GM12878 (cell line): ENCODE measurements at regions not wholly inside any gene's neighbourhood (a gene's known extent, or its start where the extent isn't known, plus 50 kb on each side); places are given as distances from the start of the nearest gene placed in this dataset.

ENCODE experiments used
- ATAC-seq: fragments of 200-7000 bp; cut with Tn5 transposase; 3 replicates; pipeline ENCODE4 v1.9.1; 2020; ENCODE audit warnings: mild to moderate bottlenecking, moderate library complexity
- BruUV-seq: library from RNA; stranded (reverse); fragments of 400-500 nt; replicated peaks from 2 replicates; lab custom pipeline; 2021; lab: Mats Ljungman, UMichigan
- CTCF ChIA-PET: fragments of 300-600 bp; sonication (Branson Sonifier 250); formaldehyde crosslinking; extraction: SDS; loops from one replicate; lab custom pipeline; 2021; ENCODE audit warnings: inconsistent platforms; lab: Yijun Ruan, JAX
- POLR2A ChIA-PET: fragments of 350-600 bp; formaldehyde crosslinking; extraction: SDS; loops from one replicate; lab custom pipeline; 2021; ENCODE audit warnings: inconsistent platforms; lab: Charles Lee
- RAD21 ChIA-PET: fragments of 300-600 bp; sonication (Branson Sonifier 250); formaldehyde crosslinking; loops from one replicate; lab custom pipeline; 2023; ENCODE audit warnings: antibody characterized with exemption; ENCODE audit not compliant: unreplicated experiment; lab: Charles Lee
- SMC1A ChIA-PET: fragments of 300-600 bp; sonication (Branson Sonifier 250); formaldehyde crosslinking; loops from one replicate; lab custom pipeline; 2023; ENCODE audit not compliant: unreplicated experiment, uncharacterized antibody; lab: Charles Lee
- DNase-seq: peaks from one replicate; pipeline ENCODE4 v3.0.0-alpha.2; 2011; ENCODE audit warnings: low read depth, low spot score
- FAIRE-seq: peaks from 3 replicates; lab custom pipeline; 2011; peaks lifted over from hg19 to GRCh38; lab: Jason Lieb, UNC
- H2AFZ ChIP-seq: 2 replicates; pipeline ENCODE4 v1.6.0; 2011; ENCODE audit warnings: low read depth, low read length, control low read depth; ENCODE audit not compliant: control insufficient read depth
- H3K27ac ChIP-seq: 2 replicates; pipeline ENCODE4 v1.5.1; 2011; ENCODE audit warnings: control low read depth; ENCODE audit not compliant: control insufficient read depth, insufficient read depth
- H3K27me3 ChIP-seq, 2 experiments: replicated peaks in 1 of 2; 2 replicates each; pipeline versions ENCODE4 v1.6.0 to v1.6.1; 2011; ENCODE audit warnings: low read length in 1 of 2; ENCODE audit not compliant: control insufficient read depth in 2 of 2, insufficient read depth in 2 of 2
- H3K36me3 ChIP-seq, 2 experiments: 2 replicates each; pipeline ENCODE4 v1.5.1; 2011; ENCODE audit warnings: low read length in 1 of 2; ENCODE audit not compliant: control insufficient read depth in 2 of 2, insufficient read depth in 2 of 2
- H3K4me1 ChIP-seq: 2 replicates; pipeline ENCODE4 v1.6.1; 2011; ENCODE audit warnings: mild to moderate bottlenecking, low read length, moderate library complexity, mixed read lengths; ENCODE audit not compliant: control insufficient read depth, insufficient read depth
- H3K4me2 ChIP-seq: 2 replicates; pipeline ENCODE4 v1.6.0; 2011; ENCODE audit warnings: control low read depth; ENCODE audit not compliant: control insufficient read depth, insufficient read depth
- H3K4me3 ChIP-seq: fragments of 200-600 bp; sonication (generic); 2 replicates; pipeline ENCODE4 v1.5.1; 2016
- H3K79me2 ChIP-seq: 2 replicates; pipeline ENCODE4 v1.6.0; 2011; ENCODE audit warnings: low read length; ENCODE audit not compliant: control insufficient read depth, insufficient read depth
- H3K9ac ChIP-seq: 2 replicates; pipeline ENCODE4 v1.8.0; 2011; ENCODE audit warnings: low read length, control low read depth, mixed read lengths; ENCODE audit not compliant: control insufficient read depth, insufficient read depth
- H3K9me3 ChIP-seq: replicated peaks from 3 replicates; pipeline ENCODE4 v1.5.1; 2011; ENCODE audit warnings: mild to moderate bottlenecking, low read length; ENCODE audit not compliant: control insufficient read depth, insufficient read depth
- H4K20me1 ChIP-seq: 2 replicates; pipeline ENCODE4 v1.6.0; 2011; ENCODE audit not compliant: control insufficient read depth, insufficient read depth
- CHD1 ChIP-seq: IDR thresholded peaks from 2 replicates; pipeline ENCODE4 v1.6.1; 2012; ENCODE audit warnings: low read depth, low read length, improper control_type of control experiment
- DPF2 ChIP-seq: fragments of 450-650 bp; IDR thresholded peaks from 2 replicates; pipeline ENCODE4 v1.6.1; 2017; ENCODE audit warnings: mild to moderate bottlenecking
- EED ChIP-seq: sonication (generic); IDR thresholded peaks from 2 replicates; pipeline ENCODE4 v1.6.1; 2016; ENCODE audit warnings: antibody characterized with exemption, low read depth
- EP300 ChIP-seq, 2 experiments: fragments of 150-350 bp in 1 of 2; IDR thresholded peaks; 2 replicates each; pipeline ENCODE4 v1.6.1; 2011 to 2012; ENCODE audit warnings: low read depth in 2 of 2, low read length in 2 of 2, borderline replicate concordance in 1 of 2, improper control_type of control experiment in 1 of 2, inconsistent platforms in 1 of 2; ENCODE audit not compliant: control insufficient read depth in 1 of 2
- FOXK2 ChIP-seq: fragments of 450-650 bp; IDR thresholded peaks from 2 replicates; pipeline ENCODE4 v1.6.1; 2017; ENCODE audit warnings: mild to moderate bottlenecking, moderate library complexity
- MEF2B ChIP-seq: fragments of 450-650 bp; IDR thresholded peaks from 2 replicates; pipeline ENCODE4 v1.6.1; 2018; ENCODE audit warnings: mild to moderate bottlenecking, moderate library complexity; ENCODE audit not compliant: partially characterized antibody, poor library complexity, severe bottlenecking
- MTA2 ChIP-seq: fragments of 450-650 bp; IDR thresholded peaks from 2 replicates; pipeline ENCODE4 v1.6.1; 2016; ENCODE audit warnings: low read depth, mild to moderate bottlenecking, moderate library complexity
- MYB ChIP-seq: fragments of 150-350 bp; IDR thresholded peaks from 2 replicates; pipeline ENCODE4 v1.6.1; 2014; ENCODE audit warnings: mild to moderate bottlenecking, low read depth, low read length, borderline replicate concordance
- NR2F1 ChIP-seq: fragments of 450-650 bp; conservative IDR thresholded peaks from 2 replicates; pipeline ENCODE4 v1.6.1; 2017; ENCODE audit warnings: mild to moderate bottlenecking
- RB1 ChIP-seq: fragments of 450-650 bp; formaldehyde crosslinking; IDR thresholded peaks from 2 replicates; pipeline ENCODE4 v1.6.1; 2017; ENCODE audit warnings: mild to moderate bottlenecking, borderline replicate concordance
- SMAD1 ChIP-seq: fragments of 450-650 bp; IDR thresholded peaks from 2 replicates; pipeline ENCODE4 v1.6.1; 2018; ENCODE audit warnings: mild to moderate bottlenecking, low read depth; ENCODE audit not compliant: partially characterized antibody
- SRF ChIP-seq, 2 experiments: IDR thresholded peaks; 2 replicates each; pipeline ENCODE4 v1.6.1; 2011; ENCODE audit warnings: low read depth in 2 of 2, low read length in 2 of 2, mild to moderate bottlenecking in 1 of 2, moderate library complexity in 1 of 2
- TARDBP ChIP-seq: IDR thresholded peaks from 2 replicates; pipeline ENCODE4 v1.6.1; 2016; ENCODE audit warnings: borderline replicate concordance
- YY1 ChIP-seq: IDR thresholded peaks from 2 replicates; pipeline ENCODE4 v1.6.1; 2011; ENCODE audit warnings: low read depth, mild to moderate bottlenecking, low read length
- ZNF622 ChIP-seq: fragments of 450-650 bp; IDR thresholded peaks from 2 replicates; pipeline ENCODE4 v1.6.1; 2017; ENCODE audit warnings: mild to moderate bottlenecking, inconsistent platforms
- WGBS: methylation state at CpG from one replicate; pipeline ENCODE4 v1.1.6; 2016; ENCODE audit warnings: low lambda C conversion rate; ENCODE audit not compliant: insufficient replicate concordance, insufficient coverage; ENCODE audit errors: missing lambda C conversion rate; 5-methylcytosine and 5-hydroxymethylcytosine counted together
- in situ Hi-C: fragments of 300-500 bp; cut with MboI; formaldehyde crosslinking; loops from 9 replicates; pipeline ENCODE4 v1.14.3; 2018; ENCODE audit warnings: mixed read lengths
- intact Hi-C: fragments of 100-400 bp; cut with micrococcal nuclease; formaldehyde crosslinking; loops from one replicate; pipeline ENCODE4 v1.14.2; 2022; ENCODE audit not compliant: unreplicated experiment
- TF ChIP-seq, protein P1 (sequence below): fragments of 450-650 bp; IDR thresholded peaks from 2 replicates; pipeline ENCODE4 v1.6.1; 2014; ENCODE audit warnings: mild to moderate bottlenecking
- TF ChIP-seq, protein P2 (sequence below): fragments of 450-650 bp; IDR thresholded peaks from 2 replicates; pipeline ENCODE4 v1.6.1; 2017; ENCODE audit warnings: mild to moderate bottlenecking

DNA sequence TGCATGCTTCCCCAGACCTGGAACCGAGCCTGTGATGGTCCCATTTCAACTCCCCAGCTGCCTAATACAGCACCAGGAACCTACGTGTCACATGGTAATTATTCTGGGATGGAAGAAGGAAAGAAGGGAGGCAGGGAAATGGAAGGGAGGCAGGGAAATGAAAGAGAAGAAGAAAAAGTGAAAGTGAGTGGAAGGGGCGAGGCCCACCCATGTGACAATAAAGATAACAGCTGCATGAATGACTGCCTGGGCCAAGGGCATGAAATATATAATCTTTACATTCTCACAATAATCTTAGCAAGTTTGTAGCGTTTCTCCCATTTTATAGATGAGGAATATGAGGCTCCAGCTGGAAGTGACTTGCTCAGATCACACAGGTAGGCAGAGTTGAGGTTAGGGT is 245.0 kb upstream of the PWP1 start:
- DNase-seq (no peak), ATAC-seq (no peak), FAIRE-seq (no peak)
- Histone ChIP-seq H4K20me1 (no peaks in the 10 kb centered on the region), H3K9ac (no peak overlapping the region), H3K4me3 (no peak overlapping the region), H3K4me1 (no peaks in the 10 kb centered on the region), H3K36me3 (no peaks in the 10 kb centered on the region), H3K27ac (no peak overlapping the region), H3K27me3 (no peaks in the 10 kb centered on the region), H3K4me2 (no peak overlapping the region), H2AFZ (no peak overlapping the region), H3K9me3 (no peaks in the 10 kb centered on the region; the same call in 2 of the 3 replicates), H3K79me2 (no peaks in the 10 kb centered on the region)
- in situ Hi-C loops, result no loop called here
- no peak for TF ChIP-seq ZNF622
- no peak for TF ChIP-seq RB1
- no peak for TF ChIP-seq NR2F1
- no peak for TF ChIP-seq MEF2B
- TF ChIP-seq MYB, result no peak
- no peak for TF ChIP-seq DPF2
- no peak for TF ChIP-seq SMAD1
- ChIA-PET SMC1A (interaction anchor here (1.3 kb wide), 1 partner anchor 11 kb away, joined by 3 read pairs; no protein-coding TSS in a partner anchor), POLR2A (no interaction called here), RAD21 (no interaction called here), CTCF (no interaction called here)
- 19% methylated on average over 4 of the region's 4 CpGs for WGBS
- intact Hi-C loops, result no loop called here
- no TSS peak for BruUV-seq

DNA sequence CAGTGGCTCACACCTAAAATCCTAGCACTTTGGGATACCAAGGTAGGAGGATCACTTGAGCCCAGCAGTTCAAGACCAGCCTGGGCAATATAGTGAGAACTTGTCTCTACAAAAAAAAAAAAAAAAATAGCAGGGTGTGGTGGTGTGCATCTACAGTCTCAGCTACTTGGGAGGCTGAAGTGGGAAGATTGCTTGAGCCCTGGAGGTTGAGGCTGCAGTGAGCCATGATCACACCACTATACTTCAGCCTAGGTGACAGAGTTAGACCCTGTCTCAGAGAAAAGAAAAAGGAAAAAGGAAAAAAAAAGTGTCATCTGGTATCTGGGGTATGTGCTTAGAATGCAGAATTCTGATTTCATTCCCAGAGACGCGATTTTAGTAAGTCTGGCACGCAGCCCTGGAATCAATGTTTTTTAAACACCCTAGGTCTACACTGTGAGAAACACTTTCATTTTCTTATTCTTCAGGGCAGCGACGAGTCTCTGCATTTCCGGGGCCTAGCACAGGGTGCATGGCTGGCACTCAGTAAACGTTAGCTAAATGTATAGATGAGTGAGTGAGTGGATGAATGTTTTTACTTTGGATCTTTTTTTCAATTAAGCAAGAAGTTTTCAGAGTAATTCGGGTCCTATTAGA is 243.8 kb upstream of the PWP1 start:
- Histone ChIP-seq H3K4me2 (no peak overlapping the region), H4K20me1 (no peaks in the 10 kb centered on the region), H3K9ac (no peak overlapping the region), H3K4me1 (no peaks in the 10 kb centered on the region), H2AFZ (no peak overlapping the region), H3K27ac (no peak overlapping the region), H3K4me3 (no peak overlapping the region), H3K27me3 (peaks cover 0 to 2% of the 10 kb centered on the region in 2 experiments; a peak in 1 of 4 replicates), H3K36me3 (no peaks in the 10 kb centered on the region), H3K79me2 (no peaks in the 10 kb centered on the region), H3K9me3 (no peaks in the 10 kb centered on the region; the same call in 2 of the 3 replicates)
- WGBS, result 59% methylated on average over 8 of the region's 8 CpGs
- no peak for DNase-seq
- ChIA-PET POLR2A (interaction anchor here (0.6 kb wide), 1 partner anchor 950 kb away, joined by 3 read pairs; no protein-coding TSS in a partner anchor), RAD21 (interaction anchor here (0.7 kb wide), 1 partner anchor 115 kb away, joined by 3 read pairs; no protein-coding TSS in a partner anchor), SMC1A (interaction anchor here (0.6 kb wide), 1 partner anchor 1382 kb away, joined by 3 read pairs; no protein-coding TSS in a partner anchor), CTCF (no interaction called here)
- no TSS peak for BruUV-seq
- in situ Hi-C loops, result no loop called here
- intact Hi-C loops, result no loop called here
- no peak for FAIRE-seq
- ATAC-seq, result peak; percentile 56
- TF ChIP-seq TARDBP, result no peak
- TF ChIP-seq CHD1, result no peak
- TF ChIP-seq, protein P1, sequence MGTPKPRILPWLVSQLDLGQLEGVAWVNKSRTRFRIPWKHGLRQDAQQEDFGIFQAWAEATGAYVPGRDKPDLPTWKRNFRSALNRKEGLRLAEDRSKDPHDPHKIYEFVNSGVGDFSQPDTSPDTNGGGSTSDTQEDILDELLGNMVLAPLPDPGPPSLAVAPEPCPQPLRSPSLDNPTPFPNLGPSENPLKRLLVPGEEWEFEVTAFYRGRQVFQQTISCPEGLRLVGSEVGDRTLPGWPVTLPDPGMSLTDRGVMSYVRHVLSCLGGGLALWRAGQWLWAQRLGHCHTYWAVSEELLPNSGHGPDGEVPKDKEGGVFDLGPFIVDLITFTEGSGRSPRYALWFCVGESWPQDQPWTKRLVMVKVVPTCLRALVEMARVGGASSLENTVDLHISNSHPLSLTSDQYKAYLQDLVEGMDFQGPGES, result no peak
- TF ChIP-seq EED, result no peak
- TF ChIP-seq YY1, result no peak
- no peak for TF ChIP-seq MTA2
- TF ChIP-seq, protein P2, sequence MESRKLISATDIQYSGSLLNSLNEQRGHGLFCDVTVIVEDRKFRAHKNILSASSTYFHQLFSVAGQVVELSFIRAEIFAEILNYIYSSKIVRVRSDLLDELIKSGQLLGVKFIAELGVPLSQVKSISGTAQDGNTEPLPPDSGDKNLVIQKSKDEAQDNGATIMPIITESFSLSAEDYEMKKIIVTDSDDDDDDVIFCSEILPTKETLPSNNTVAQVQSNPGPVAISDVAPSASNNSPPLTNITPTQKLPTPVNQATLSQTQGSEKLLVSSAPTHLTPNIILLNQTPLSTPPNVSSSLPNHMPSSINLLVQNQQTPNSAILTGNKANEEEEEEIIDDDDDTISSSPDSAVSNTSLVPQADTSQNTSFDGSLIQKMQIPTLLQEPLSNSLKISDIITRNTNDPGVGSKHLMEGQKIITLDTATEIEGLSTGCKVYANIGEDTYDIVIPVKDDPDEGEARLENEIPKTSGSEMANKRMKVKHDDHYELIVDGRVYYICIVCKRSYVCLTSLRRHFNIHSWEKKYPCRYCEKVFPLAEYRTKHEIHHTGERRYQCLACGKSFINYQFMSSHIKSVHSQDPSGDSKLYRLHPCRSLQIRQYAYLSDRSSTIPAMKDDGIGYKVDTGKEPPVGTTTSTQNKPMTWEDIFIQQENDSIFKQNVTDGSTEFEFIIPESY, result no peak
- no peak for TF ChIP-seq FOXK2
- no peak for TF ChIP-seq SRF (IDR thresholded peaks at IDR 0.05; ENCODE audit: low read depth in 2 of 2, low read length in 2 of 2)
- no peak for TF ChIP-seq EP300 (IDR thresholded peaks at IDR 0.05; ENCODE audit: borderline replicate concordance in 1 of 2, control insufficient read depth in 1 of 2, low read depth in 2 of 2, low read length in 2 of 2)
